ENCODE measurements at regions not wholly inside any gene's neighbourhood (a gene's known extent, or its start where the extent isn't known, plus 50 kb on each side); places are given as distances from the start of the nearest gene placed in this dataset.
"Not testable (repeated sequence)": the region's sequence is repeated elsewhere in the genome, so short reads cannot be mapped to it uniquely, and the experiment has no call there.

DNA sequence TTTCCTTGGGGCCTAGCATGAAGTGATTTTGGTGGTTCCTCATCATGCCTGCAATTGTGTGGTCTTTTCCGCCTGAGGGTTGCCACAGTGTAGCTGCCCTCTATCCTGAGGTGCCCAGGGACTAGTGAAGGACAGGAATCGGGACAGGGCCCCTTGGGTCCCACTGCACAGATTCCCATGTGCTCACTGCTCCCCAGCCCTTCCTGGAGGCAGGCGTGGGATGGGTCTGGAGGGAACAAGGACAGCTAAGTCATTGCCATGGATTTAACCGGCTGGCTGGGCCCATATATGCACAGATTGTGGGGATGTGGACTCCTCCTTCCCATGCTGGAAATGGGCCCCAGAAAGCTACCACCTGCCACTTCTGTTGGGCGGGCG lies 122.3 kb upstream of the PITX1 start:
- no peaks in the 10 kb centered on the region for H3K27me3 ChIP-seq (ENCODE audit: control insufficient read depth in 1 of 2, insufficient read depth in 2 of 2, low read length in 2 of 2)

GRCh38 chr5:135155616-135156214 lies 121.7 kb upstream of the PITX1 start:
- no peak overlapping the region for H3K4me3 ChIP-seq (ENCODE audit: low read depth in 1 of 2, low read length in 2 of 2)
- H3K36me3 ChIP-seq (ENCODE audit: insufficient read depth, low read length), result no peaks in the 10 kb centered on the region
- peaks cover 3% of the 10 kb centered on the region for H3K9me3 ChIP-seq (ENCODE audit: low read length)
- H3K9ac ChIP-seq (ENCODE audit: low read length), result no peak overlapping the region
- no peaks in the 10 kb centered on the region for H3K27me3 ChIP-seq (ENCODE audit: control insufficient read depth in 1 of 2, insufficient read depth in 2 of 2, low read length in 2 of 2)
- H3K27ac ChIP-seq (ENCODE audit: low read depth, low read length), result no peak overlapping the region
- H3K4me1 ChIP-seq (ENCODE audit: insufficient read depth, low read length), result no peaks in the 10 kb centered on the region

More for the DNA sequence above, 122.3 kb upstream of the PITX1 start:
- Histone ChIP-seq H3K27ac (ENCODE audit: low read depth, low read length) (no peak overlapping the region), H3K4me3 (ENCODE audit: low read depth in 1 of 2, low read length in 2 of 2) (no peak overlapping the region), H3K9me3 (ENCODE audit: low read length) (peaks cover 3% of the 10 kb centered on the region), H3K36me3 (ENCODE audit: insufficient read depth, low read length) (no peaks in the 10 kb centered on the region), H3K9ac (ENCODE audit: low read length) (no peak overlapping the region), H3K4me1 (ENCODE audit: insufficient read depth, low read length) (no peaks in the 10 kb centered on the region)

- Histone ChIP-seq H3K36me3 (ENCODE audit: insufficient read depth, low read length) (no peaks in the 10 kb centered on the region), H3K4me1 (ENCODE audit: insufficient read depth, low read length) (no peaks in the 10 kb centered on the region), H3K27me3 (ENCODE audit: control insufficient read depth in 1 of 2, insufficient read depth in 2 of 2, low read length in 2 of 2) (no peaks in the 10 kb centered on the region), H3K27ac (ENCODE audit: low read depth, low read length) (no peak overlapping the region), H3K9ac (ENCODE audit: low read length) (no peak overlapping the region), H3K4me3 (ENCODE audit: low read depth in 1 of 2, low read length in 2 of 2) (no peak overlapping the region), H3K9me3 (ENCODE audit: low read length) (peaks cover 3% of the 10 kb centered on the region)
Measured at GRCh38 chr5:135154961-135155360, 120.9 kb upstream of the PITX1 start.

DNA sequence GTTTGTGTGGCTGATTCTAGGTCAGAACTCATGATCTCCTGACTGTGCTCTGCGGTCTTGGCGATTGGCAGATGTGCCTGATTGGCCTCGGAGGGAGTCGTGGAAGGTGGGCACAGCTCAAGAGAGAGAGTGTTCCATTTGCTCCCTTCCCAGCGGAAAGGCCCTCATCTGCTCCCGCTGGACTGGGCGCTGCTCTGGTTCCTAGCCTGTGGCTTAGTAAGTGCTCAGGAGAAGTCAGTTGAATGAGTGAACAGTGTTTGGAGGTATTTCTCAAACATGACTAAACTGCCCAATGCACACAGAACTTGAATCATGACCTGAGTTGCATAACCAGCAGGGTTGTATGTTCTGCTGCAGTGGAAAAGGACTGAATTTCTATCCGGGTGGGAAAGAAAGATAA lies 120.2 kb upstream of the PITX1 start:
- no peak overlapping the region for H3K27ac ChIP-seq (ENCODE audit: low read depth, low read length)
- no peaks in the 10 kb centered on the region for H3K27me3 ChIP-seq (ENCODE audit: control insufficient read depth in 1 of 2, insufficient read depth in 2 of 2, low read length in 2 of 2)
- no peak overlapping the region for H3K4me3 ChIP-seq (ENCODE audit: low read depth in 1 of 2, low read length in 2 of 2)
- H3K36me3 ChIP-seq (ENCODE audit: insufficient read depth, low read length), result no peaks in the 10 kb centered on the region
- no peak overlapping the region for H3K9ac ChIP-seq (ENCODE audit: low read length)
- no peaks in the 10 kb centered on the region for H3K4me1 ChIP-seq (ENCODE audit: insufficient read depth, low read length)
- no peaks in the 10 kb centered on the region for H3K9me3 ChIP-seq (ENCODE audit: low read length)

DNA sequence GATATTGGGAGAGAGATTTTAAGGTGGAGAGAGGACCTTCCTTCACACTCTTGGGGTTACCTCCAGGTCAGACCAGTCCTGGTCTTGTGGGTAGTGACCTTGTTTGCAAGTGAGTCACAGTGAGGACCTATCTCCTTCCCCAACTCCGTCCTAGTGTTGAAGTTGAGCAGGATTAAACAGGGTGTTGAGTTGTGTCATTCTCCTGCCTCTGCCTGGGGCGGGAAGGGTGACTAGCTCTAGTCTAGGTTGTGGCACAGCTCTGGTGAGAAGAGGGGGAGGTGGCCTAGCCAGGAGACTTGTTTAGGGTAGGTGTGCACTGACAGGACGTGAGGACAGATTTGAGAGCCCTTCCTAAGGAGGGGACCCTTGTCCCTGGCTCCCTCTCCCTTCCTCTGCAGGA lies 119.6 kb upstream of the PITX1 start:
- Histone ChIP-seq H3K9me3 (ENCODE audit: low read length) (no peaks in the 10 kb centered on the region), H3K4me3 (ENCODE audit: low read depth in 1 of 2, low read length in 2 of 2) (no peak overlapping the region), H3K27ac (ENCODE audit: low read depth, low read length) (no peak overlapping the region), H3K9ac (ENCODE audit: low read length) (no peak overlapping the region), H3K36me3 (ENCODE audit: insufficient read depth, low read length) (no peaks in the 10 kb centered on the region), H3K27me3 (ENCODE audit: control insufficient read depth in 1 of 2, insufficient read depth in 2 of 2, low read length in 2 of 2) (no peaks in the 10 kb centered on the region), H3K4me1 (ENCODE audit: insufficient read depth, low read length) (no peaks in the 10 kb centered on the region)

DNA sequence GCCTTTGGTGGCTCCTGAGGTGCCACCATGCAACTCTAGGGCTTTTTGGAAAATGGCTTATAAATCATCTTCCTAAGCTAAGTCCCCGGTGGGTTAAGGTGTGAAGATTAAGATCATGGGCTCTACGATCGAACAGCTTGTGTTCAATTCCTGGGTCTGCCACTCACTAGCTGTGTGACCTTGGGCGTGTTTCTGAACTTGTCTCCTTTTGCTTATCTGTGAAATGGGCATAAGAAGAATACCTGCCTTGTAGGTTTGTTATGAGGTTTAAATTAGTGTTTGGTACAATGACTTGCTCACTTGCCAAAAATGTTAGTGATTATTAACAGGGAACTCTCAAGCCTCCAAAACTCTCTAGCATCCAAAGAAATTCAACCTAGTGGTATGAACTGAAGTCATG lies 119.2 kb upstream of the PITX1 start:
- Histone ChIP-seq H3K9ac (ENCODE audit: low read length) (no peak overlapping the region), H3K4me3 (ENCODE audit: low read depth in 1 of 2, low read length in 2 of 2) (no peak overlapping the region), H3K36me3 (ENCODE audit: insufficient read depth, low read length) (no peaks in the 10 kb centered on the region), H3K27me3 (ENCODE audit: control insufficient read depth in 1 of 2, insufficient read depth in 2 of 2, low read length in 2 of 2) (no peaks in the 10 kb centered on the region), H3K27ac (ENCODE audit: low read depth, low read length) (no peak overlapping the region), H3K9me3 (ENCODE audit: low read length) (no peaks in the 10 kb centered on the region), H3K4me1 (ENCODE audit: insufficient read depth, low read length) (no peaks in the 10 kb centered on the region)

GRCh38 chr5:135151660-135152059 lies 117.6 kb upstream of the PITX1 start:
- H3K4me1 ChIP-seq (ENCODE audit: insufficient read depth, low read length); H3K9me3 ChIP-seq (ENCODE audit: low read length); H3K36me3 ChIP-seq (ENCODE audit: insufficient read depth, low read length); H3K27ac ChIP-seq (ENCODE audit: low read depth, low read length); H3K27me3 ChIP-seq (ENCODE audit: control insufficient read depth in 1 of 2, insufficient read depth in 2 of 2, low read length in 2 of 2); H3K4me3 ChIP-seq (ENCODE audit: low read depth in 1 of 2, low read length in 2 of 2); H3K9ac ChIP-seq (ENCODE audit: low read length): not testable (repeated sequence)

- no peaks in the 10 kb centered on the region for H3K27me3 ChIP-seq (ENCODE audit: control insufficient read depth in 1 of 2, insufficient read depth in 2 of 2, low read length in 2 of 2)
- no peak overlapping the region for H3K9ac ChIP-seq (ENCODE audit: low read length)
- H3K9me3 ChIP-seq (ENCODE audit: low read length), result no peaks in the 10 kb centered on the region
- no peaks in the 10 kb centered on the region for H3K4me1 ChIP-seq (ENCODE audit: insufficient read depth, low read length)
- H3K27ac ChIP-seq (ENCODE audit: low read depth, low read length), result no peak overlapping the region
- H3K4me3 ChIP-seq (ENCODE audit: low read depth in 1 of 2, low read length in 2 of 2), result no peak overlapping the region
- no peaks in the 10 kb centered on the region for H3K36me3 ChIP-seq (ENCODE audit: insufficient read depth, low read length)
Measured at GRCh38 chr5:135151256-135151655, 117.2 kb upstream of the PITX1 start.

DNA sequence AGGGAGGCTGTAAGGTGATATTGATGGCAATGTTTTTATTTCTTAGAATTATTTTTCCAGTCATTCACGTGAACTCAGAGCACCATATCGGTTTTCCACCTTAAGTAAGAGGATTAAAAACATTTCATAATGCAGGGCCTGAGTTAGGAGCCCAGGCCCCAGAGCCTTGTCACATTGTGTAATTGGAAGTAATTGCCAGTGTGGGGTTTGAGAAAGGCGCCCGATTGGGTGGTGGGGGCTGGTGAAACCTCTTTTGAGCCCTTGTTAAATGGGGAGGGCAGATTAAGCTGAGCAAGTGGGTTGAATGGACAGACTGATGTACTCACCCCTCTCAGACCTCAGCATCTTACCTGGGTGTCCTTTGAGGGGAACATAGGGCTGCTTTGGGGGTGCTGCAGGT lies 116.7 kb upstream of the PITX1 start:
- H3K9me3 ChIP-seq (ENCODE audit: low read length), result no peaks in the 10 kb centered on the region
- H3K4me1 ChIP-seq (ENCODE audit: insufficient read depth, low read length), result no peaks in the 10 kb centered on the region
- no peaks in the 10 kb centered on the region for H3K36me3 ChIP-seq (ENCODE audit: insufficient read depth, low read length)
- H3K27ac ChIP-seq (ENCODE audit: low read depth, low read length), result no peak overlapping the region
- H3K27me3 ChIP-seq (ENCODE audit: control insufficient read depth in 1 of 2, insufficient read depth in 2 of 2, low read length in 2 of 2), result no peaks in the 10 kb centered on the region
- H3K9ac ChIP-seq (ENCODE audit: low read length), result no peak overlapping the region
- H3K4me3 ChIP-seq (ENCODE audit: low read depth in 1 of 2, low read length in 2 of 2), result no peak overlapping the region

DNA sequence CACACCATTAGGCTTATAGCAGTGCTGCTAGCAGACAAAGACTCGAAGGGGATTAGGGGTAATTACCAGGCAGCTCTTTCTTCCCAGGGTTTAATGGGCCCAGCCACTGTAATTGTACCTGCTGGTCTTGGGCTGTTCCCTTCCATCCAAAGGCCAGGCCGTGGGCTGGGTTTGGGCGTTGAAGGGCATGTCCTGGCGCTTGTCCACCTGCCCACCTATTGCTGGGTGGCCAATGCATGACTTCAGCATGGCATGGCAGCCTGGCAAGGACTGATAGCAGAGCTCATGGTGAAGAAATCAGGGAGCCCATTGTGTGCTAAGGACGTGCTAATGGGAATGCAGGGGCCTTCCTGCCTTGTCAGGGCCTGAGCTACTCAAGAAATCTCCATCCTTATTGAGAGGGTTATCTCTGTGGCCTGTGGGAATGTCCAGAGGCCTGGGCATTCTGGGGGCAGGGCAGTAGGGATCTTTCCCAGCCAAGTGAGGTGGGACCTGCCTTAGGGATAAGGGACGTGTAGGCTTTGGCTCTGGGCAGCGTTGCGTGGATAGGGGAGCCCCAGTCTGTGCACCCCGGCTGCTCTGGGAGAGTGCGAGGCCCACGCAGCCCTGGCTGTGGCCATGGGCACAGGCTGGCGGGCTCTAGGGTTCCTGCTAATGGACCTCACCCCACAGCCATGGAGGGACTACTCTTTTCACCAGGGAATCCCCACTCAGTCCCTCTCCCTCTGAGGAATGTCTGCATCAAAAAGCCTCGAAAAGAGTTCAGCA lies 116.1 kb upstream of the PITX1 start:
- no peak overlapping the region for H3K4me3 ChIP-seq (ENCODE audit: low read depth in 1 of 2, low read length in 2 of 2)
- no peaks in the 10 kb centered on the region for H3K4me1 ChIP-seq (ENCODE audit: insufficient read depth, low read length)
- H3K9me3 ChIP-seq (ENCODE audit: low read length), result no peaks in the 10 kb centered on the region
- no peaks in the 10 kb centered on the region for H3K36me3 ChIP-seq (ENCODE audit: insufficient read depth, low read length)
- no peak overlapping the region for H3K27ac ChIP-seq (ENCODE audit: low read depth, low read length)
- H3K27me3 ChIP-seq (ENCODE audit: control insufficient read depth in 1 of 2, insufficient read depth in 2 of 2, low read length in 2 of 2), result no peaks in the 10 kb centered on the region
- H3K9ac ChIP-seq (ENCODE audit: low read length), result no peak overlapping the region

DNA sequence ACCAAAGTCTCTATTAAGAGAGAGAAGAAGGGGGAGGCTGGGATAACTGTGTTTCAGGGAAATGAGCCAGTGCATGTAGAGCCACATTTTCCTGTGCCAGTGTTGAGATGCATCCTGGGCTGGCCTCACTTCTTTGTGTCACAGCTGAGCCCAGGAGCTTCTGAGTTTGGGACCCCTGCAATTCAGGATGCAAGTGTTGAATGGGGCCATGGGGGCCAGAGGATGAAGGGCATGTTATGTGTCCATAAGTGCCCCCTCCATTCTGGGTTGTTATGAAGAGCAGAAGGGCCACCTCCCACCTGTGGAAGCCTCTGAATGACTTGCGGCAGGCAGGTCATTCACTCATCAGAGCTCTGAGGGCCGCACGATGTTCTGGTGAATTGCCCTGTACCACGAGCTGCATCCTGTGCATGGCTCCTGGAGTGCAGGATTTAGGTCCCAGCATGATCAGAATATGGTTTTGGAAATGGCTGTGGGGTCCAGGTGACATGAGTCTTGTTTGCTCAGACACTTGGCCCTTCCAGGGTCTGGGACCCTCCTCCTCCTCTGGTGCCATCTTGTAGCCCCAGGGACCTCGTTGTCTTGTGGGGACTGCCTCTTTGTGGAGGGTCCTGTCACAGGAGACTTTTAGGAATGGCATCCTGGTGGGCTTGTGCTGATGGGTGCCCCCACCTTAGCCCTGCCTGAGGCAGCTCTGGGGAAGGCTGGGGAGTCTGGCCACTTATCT lies 115.4 kb upstream of the PITX1 start:
- Histone ChIP-seq H3K9me3 (ENCODE audit: low read length) (no peaks in the 10 kb centered on the region), H3K36me3 (ENCODE audit: insufficient read depth, low read length) (no peaks in the 10 kb centered on the region), H3K4me1 (ENCODE audit: insufficient read depth, low read length) (no peaks in the 10 kb centered on the region)

More for the DNA sequence above, 115.4 kb upstream of the PITX1 start:
- no peak overlapping the region for H3K9ac ChIP-seq (ENCODE audit: low read length)
- H3K27me3 ChIP-seq (ENCODE audit: control insufficient read depth in 1 of 2, insufficient read depth in 2 of 2, low read length in 2 of 2), result no peaks in the 10 kb centered on the region
- H3K4me3 ChIP-seq (ENCODE audit: low read depth in 1 of 2, low read length in 2 of 2), result no peak overlapping the region
- no peak overlapping the region for H3K27ac ChIP-seq (ENCODE audit: low read depth, low read length)
